ENCODE measurements at regions not wholly inside any gene's neighbourhood (a gene's known extent, or its start where the extent isn't known, plus 50 kb on each side); places are given as distances from the start of the nearest gene placed in this dataset.

GRCh38 chr4:189162073-189162789 is 778.4 kb upstream of the FRG1 start:
- TF ChIP-seq CTCF (IDR thresholded peaks at IDR 0.05), result no peak
- no peak for TF ChIP-seq POLR2A (IDR thresholded peaks at IDR 0.05)
- TF ChIP-seq EP300 (IDR thresholded peaks at IDR 0.05), result no peak
- Histone ChIP-seq H3K9me3 (no peaks in the 10 kb centered on the region), H3K27me3 (no peaks in the 10 kb centered on the region), H3K36me3 (no peaks in the 10 kb centered on the region), H3K4me1 (ENCODE audit: insufficient read depth) (no peaks in the 10 kb centered on the region), H3K27ac (no peak overlapping the region), H3K4me3 (no peak overlapping the region)
- WGBS, 3 donors, result 72 to 90% (median 84%) methylated on average over 7 of the region's 7 CpGs
- no peak for DNase-seq
- intact Hi-C loops (cut with DNase I), result no loop called here

GRCh38 chr4:189162888-189163287 is 777.8 kb upstream of the FRG1 start:
- Histone ChIP-seq H3K27ac (no peak overlapping the region), H3K27me3 (no peaks in the 10 kb centered on the region), H3K36me3 (no peaks in the 10 kb centered on the region), H3K4me3 (no peak overlapping the region), H3K9me3 (no peaks in the 10 kb centered on the region), H3K4me1 (ENCODE audit: insufficient read depth) (no peaks in the 10 kb centered on the region)
- DNase-seq, result no peak
- intact Hi-C loops (cut with DNase I), result no loop called here
- no peak for TF ChIP-seq CTCF (IDR thresholded peaks at IDR 0.05)
- TF ChIP-seq EP300 (IDR thresholded peaks at IDR 0.05), result no peak

GRCh38 chr4:189176002-189176401 is 764.7 kb upstream of the FRG1 start:
- Histone ChIP-seq H3K36me3 (no peaks in the 10 kb centered on the region), H3K9me3 (no peaks in the 10 kb centered on the region), H3K4me1 (ENCODE audit: insufficient read depth) (no peaks in the 10 kb centered on the region), H3K27ac (no peak overlapping the region), H3K27me3 (no peaks in the 10 kb centered on the region), H3K4me3 (no peak overlapping the region)
- DNase-seq, result no peak
- WGBS, 3 donors, result 88 to 91% (median 88%) methylated on average over 5 of the region's 5 CpGs
- TF ChIP-seq POLR2A (IDR thresholded peaks at IDR 0.05) (no peak), CTCF (IDR thresholded peaks at IDR 0.05) (no peak), EP300 (IDR thresholded peaks at IDR 0.05) (no peak)
- intact Hi-C loops (cut with DNase I), result no loop called here

- H3K27me3 ChIP-seq, result no peaks in the 10 kb centered on the region
- no peaks in the 10 kb centered on the region for H3K9me3 ChIP-seq
- intact Hi-C loops (cut with DNase I), result no loop called here
- TF ChIP-seq CTCF (IDR thresholded peaks at IDR 0.05) (no peak), POLR2A (IDR thresholded peaks at IDR 0.05) (no peak), EP300 (IDR thresholded peaks at IDR 0.05) (no peak)
- 72 to 77% (median 74%) methylated on average over 5 of the region's 5 CpGs for WGBS, 3 donors
- no peak for DNase-seq
- H3K27ac ChIP-seq, result no peak overlapping the region
- H3K4me3 ChIP-seq, result no peak overlapping the region
- H3K4me1 ChIP-seq (ENCODE audit: insufficient read depth), result no peaks in the 10 kb centered on the region
- H3K36me3 ChIP-seq, result no peaks in the 10 kb centered on the region
Observed at GRCh38 chr4:189177130-189177529, 763.5 kb upstream of the FRG1 start.
